Naive B cell (primary cell): ENCODE measurements at regions not wholly inside any gene's neighbourhood (a gene's known extent, or its start where the extent isn't known, plus 50 kb on each side); places are given as distances from the start of the nearest gene placed in this dataset.

Experiments
- ATAC-seq, 2 donors: fragments of 150-1000 bp; cut with Tn5 transposase; 2 replicates each; pipeline ENCODE4 v1.10.0; 2021; ENCODE audit warnings: low read depth in 2 of 2, mild to moderate bottlenecking in 2 of 2, moderate library complexity in 2 of 2
- DNase-seq: peaks from one replicate; pipeline ENCODE4 v3.0.0; 2022
- H3K27ac Mint-ChIP-seq, 6 donors: one replicate each; pipeline ENCODE4 v1.8.0; 2020 to 2022; ENCODE audit warnings: mild to moderate bottlenecking in 6 of 6, mixed read lengths in 6 of 6, moderate library complexity in 5 of 6, inconsistent platforms in 2 of 6
- H3K27me3 Mint-ChIP-seq, 3 donors: one replicate each; pipeline ENCODE4 v1.8.0; 2021 to 2022; ENCODE audit warnings: mixed read lengths in 3 of 3, mild to moderate bottlenecking in 1 of 3
- H3K36me3 Mint-ChIP-seq, 2 donors: one replicate each; pipeline ENCODE4 v1.8.0; 2020 to 2022; ENCODE audit warnings: mixed read lengths in 2 of 2, inconsistent platforms in 1 of 2, mild to moderate bottlenecking in 1 of 2
- H3K4me1 Mint-ChIP-seq, 3 donors: one replicate each; pipeline ENCODE4 v1.8.0; 2020 to 2022; ENCODE audit warnings: mixed read lengths in 3 of 3, inconsistent platforms in 1 of 3, mild to moderate bottlenecking in 1 of 3, moderate library complexity in 1 of 3
- H3K4me3 Mint-ChIP-seq, 8 donors: one replicate each; pipeline ENCODE4 v1.8.0; 2020 to 2022; ENCODE audit warnings: mild to moderate bottlenecking in 8 of 8, mixed read lengths in 8 of 8, moderate library complexity in 8 of 8, inconsistent platforms in 2 of 8
- H3K9me3 Mint-ChIP-seq, 7 donors: one replicate each; pipeline ENCODE4 v1.8.0; 2020 to 2022; ENCODE audit warnings: mixed read lengths in 7 of 7, mild to moderate bottlenecking in 5 of 7, inconsistent platforms in 2 of 7, moderate library complexity in 1 of 7

DNA sequence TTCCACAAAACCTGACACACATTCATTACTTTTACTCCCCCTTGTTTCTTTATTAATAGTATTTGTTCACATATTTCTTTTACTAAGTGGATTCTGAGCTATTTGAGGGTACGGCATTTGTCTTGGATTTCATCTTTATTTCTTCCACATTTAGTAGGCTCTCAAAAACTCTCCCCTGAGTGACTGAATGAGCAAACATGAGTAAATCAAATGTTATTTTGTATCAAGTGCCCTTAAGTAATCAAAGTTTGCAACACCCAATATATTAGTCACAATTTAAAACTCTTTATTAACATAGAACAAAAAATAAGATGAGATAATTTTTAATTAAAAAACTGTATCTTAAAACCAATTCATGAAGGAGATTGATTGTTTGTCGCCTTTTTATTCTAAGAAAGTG is 1101.9 kb upstream of the TENM4 start:
- peaks cover 0 to 6% (median 1%) of the 10 kb centered on the region in 7 donors for H3K9me3 Mint-ChIP-seq
- no peak for DNase-seq
- no peak overlapping the region for H3K27ac Mint-ChIP-seq
- ATAC-seq: no peak
- no peaks in the 10 kb centered on the region for H3K4me1 Mint-ChIP-seq
- no peaks in the 10 kb centered on the region for H3K27me3 Mint-ChIP-seq
- H3K4me3 Mint-ChIP-seq: no peak overlapping the region
- H3K36me3 Mint-ChIP-seq: no peaks in the 10 kb centered on the region

DNA sequence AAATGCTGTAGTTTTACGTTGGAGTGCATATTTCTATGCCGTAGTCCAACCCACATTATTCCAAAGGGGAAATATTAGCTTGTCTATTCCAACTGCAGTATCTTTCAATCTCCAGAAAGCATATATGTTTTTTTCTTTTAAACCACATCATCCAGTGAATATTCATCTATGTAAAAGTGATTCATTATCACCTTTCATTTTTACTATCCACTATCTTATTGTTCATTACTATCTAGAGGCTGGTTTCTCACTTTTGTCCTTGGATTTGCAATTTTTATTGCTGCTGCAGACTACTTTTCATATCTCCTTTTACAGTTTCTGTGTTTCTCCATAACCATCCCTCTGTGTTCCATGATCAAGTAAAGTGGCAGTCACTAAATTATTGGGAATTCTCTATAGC is 1097.2 kb upstream of the TENM4 start:
- Mint-ChIP-seq H3K9me3 (peaks cover 0 to 8% (median 5%) of the 10 kb centered on the region in 7 donors), H3K4me3 (no peak overlapping the region), H3K36me3 (no peaks in the 10 kb centered on the region), H3K4me1 (no peaks in the 10 kb centered on the region), H3K27ac (no peak overlapping the region), H3K27me3 (no peaks in the 10 kb centered on the region)
- no peak for ATAC-seq
- no peak for DNase-seq

DNA sequence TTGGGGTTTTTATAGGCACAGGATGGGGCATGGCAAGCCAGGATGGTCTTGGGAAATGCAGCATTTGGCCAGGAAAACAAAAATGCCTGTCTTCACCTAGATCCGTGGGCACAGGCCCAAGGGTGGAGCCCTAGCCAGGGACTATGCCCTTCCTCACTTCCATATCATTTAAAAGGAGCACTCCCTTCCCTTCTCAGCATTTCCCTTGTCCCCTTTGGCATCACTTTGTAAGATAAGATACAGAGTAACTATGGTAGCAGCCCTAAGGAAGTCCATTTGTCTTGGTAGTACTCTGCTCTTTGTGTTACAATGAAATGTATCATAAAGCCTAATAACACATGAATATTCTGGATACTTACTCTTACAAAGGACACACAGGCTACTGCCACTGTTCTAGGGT is 1092.6 kb upstream of the TENM4 start:
- Mint-ChIP-seq H3K36me3 (no peaks in the 10 kb centered on the region), H3K27me3 (no peaks in the 10 kb centered on the region), H3K4me3 (no peak overlapping the region), H3K27ac (no peak overlapping the region), H3K4me1 (no peaks in the 10 kb centered on the region), H3K9me3 (peaks cover 0 to 11% (median 5%) of the 10 kb centered on the region in 7 donors)
- ATAC-seq: no peak
- no peak for DNase-seq

DNA sequence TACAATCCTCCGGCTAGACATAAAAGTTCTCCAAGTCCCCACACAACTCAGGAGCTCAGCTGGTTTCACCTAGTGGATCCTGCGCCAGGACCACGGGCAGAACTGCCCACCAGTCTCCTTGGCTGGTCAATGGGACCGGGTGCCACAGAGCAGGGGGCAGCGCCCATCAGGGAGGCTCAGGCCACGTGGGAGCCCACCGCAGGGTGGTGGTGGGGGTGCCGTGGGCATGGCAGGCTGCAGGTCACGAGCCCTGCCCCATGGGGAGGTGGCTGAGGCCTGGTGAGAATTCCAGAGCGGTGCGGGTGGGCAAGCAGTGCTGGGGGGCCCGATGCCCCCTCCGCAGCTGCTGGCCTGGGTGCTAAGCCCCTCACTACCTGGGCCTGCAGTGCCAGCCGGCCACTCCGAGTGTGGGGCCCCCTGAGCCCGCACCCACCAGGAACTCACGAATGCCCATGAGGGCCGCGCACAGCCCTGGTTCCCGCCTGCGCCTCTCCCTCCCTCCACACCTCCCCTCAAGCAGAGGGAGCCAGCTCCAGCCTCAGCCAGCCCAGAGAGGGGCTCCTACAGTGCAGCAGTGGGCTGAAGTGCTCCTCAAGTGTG is 1091.9 kb upstream of the TENM4 start:
- Mint-ChIP-seq H3K4me3 (no peak overlapping the region), H3K4me1 (no peaks in the 10 kb centered on the region), H3K36me3 (no peaks in the 10 kb centered on the region), H3K27me3 (no peaks in the 10 kb centered on the region), H3K9me3 (peaks cover 0 to 11% (median 5%) of the 10 kb centered on the region in 7 donors), H3K27ac (no peak overlapping the region)
- ATAC-seq (no peak), DNase-seq (no peak)

DNA sequence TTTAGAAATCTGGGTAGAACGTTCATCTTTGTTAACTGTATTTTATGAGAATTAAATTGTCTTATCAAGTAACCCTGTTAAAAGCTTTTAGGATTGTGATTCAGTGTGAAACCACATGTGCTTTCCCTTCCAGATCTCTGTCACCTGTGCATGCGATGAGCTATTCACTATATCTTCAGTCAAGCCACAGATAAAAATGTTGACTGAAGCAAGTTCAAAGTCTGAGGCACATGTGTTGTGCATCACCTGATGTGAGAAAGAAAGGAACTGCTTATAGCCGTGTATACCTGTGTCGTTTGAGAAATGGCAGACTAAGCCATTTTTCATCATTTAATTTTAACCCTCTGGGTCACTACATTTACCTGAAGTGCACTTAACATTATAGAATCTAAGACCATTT is 1088.9 kb upstream of the TENM4 start:
- Mint-ChIP-seq H3K4me1 (no peaks in the 10 kb centered on the region), H3K4me3 (no peak overlapping the region), H3K36me3 (no peaks in the 10 kb centered on the region), H3K27ac (no peak overlapping the region), H3K27me3 (no peaks in the 10 kb centered on the region), H3K9me3 (peaks cover 0 to 11% (median 6%) of the 10 kb centered on the region in 7 donors)
- ATAC-seq: no peak
- DNase-seq: no peak

DNA sequence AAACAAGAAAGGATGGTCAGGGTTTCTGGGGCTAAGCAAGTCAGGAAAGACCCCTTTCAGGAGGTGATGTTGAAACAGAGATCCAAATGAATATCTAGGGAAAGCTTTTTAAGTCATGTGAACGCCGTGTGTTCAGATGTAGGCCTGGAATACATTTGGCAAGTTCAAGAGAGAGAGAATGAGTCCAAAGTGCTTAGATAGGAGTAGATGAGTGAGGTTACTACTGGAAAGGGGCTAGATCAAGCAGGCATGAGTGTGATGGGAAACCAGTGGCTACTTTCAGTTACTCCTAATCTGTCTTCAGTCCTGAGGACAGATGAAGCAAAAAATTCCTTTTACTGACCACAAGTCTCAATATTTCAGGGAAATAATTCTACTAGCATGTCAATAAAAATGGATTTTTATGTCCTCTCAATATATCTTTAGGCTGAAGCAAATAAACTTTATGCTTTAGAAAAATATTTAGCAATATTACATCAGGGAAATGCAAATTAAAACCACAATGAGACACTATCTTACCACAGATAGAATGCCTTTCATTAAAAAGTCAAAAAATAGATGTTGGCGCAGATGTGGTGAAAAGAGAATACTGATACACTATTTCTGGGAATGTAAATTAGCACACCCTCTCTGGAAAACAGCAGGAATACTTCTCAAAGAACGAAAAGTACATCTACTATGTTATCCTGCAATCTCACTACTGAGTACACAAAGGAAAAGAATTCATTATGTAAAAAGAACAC is 1085.0 kb upstream of the TENM4 start:
- Mint-ChIP-seq H3K36me3 (no peaks in the 10 kb centered on the region), H3K9me3 (peaks cover 0 to 5% (median 4%) of the 10 kb centered on the region in 7 donors), H3K4me1 (no peaks in the 10 kb centered on the region), H3K27ac (no peak overlapping the region), H3K4me3 (no peak overlapping the region), H3K27me3 (no peaks in the 10 kb centered on the region)
- ATAC-seq (no peak), DNase-seq (no peak)

DNA sequence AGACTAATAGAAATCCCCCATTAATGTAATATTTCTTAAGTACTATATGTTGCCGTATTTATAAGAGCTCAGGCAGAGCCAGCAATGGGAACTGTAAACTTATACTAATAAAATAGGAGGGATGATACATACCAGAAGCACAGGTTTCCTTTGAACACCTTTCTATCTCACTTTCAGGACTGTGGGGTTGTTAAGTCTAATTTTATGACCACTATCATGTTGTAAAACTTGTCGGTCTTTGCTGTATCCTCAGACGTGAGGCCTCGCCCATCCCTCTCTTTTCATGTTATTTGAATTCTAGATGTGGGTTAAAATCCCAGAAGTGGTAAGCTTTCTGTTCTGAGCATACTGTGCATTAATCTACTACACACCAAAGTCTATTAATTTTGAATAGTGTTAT is 1083.5 kb upstream of the TENM4 start:
- no peak for DNase-seq
- no peaks in the 10 kb centered on the region for H3K36me3 Mint-ChIP-seq
- ATAC-seq: no peak
- H3K27me3 Mint-ChIP-seq: no peaks in the 10 kb centered on the region
- no peaks in the 10 kb centered on the region for H3K4me1 Mint-ChIP-seq
- H3K4me3 Mint-ChIP-seq: no peak overlapping the region
- H3K27ac Mint-ChIP-seq: no peak overlapping the region
- H3K9me3 Mint-ChIP-seq: peaks cover 0 to 4% (median 3%) of the 10 kb centered on the region in 7 donors

DNA sequence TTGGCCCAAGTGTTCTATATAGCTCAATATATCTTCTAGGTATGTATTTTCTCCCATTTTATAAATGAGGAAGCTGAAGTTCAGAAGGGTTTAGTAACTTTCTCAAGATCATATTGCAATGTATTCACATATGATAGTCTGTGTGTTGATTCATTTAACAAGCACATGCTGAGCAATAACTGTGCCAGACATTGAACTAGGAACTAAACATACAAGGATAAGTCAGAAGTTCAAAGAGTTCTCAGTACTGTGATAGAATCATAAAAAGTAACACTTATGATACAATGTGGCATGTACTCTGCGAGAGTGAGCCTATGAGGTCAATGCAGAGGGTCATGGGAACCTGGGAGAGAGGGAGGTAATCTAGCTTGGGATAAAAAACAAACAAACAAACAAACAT is 1082.2 kb upstream of the TENM4 start:
- H3K27me3 Mint-ChIP-seq: no peaks in the 10 kb centered on the region
- no peak for DNase-seq
- no peaks in the 10 kb centered on the region for H3K36me3 Mint-ChIP-seq
- H3K27ac Mint-ChIP-seq: no peak overlapping the region
- no peak overlapping the region for H3K4me3 Mint-ChIP-seq
- ATAC-seq: no peak
- H3K9me3 Mint-ChIP-seq: peaks cover 0 to 5% (median 4%) of the 10 kb centered on the region in 7 donors
- H3K4me1 Mint-ChIP-seq: no peaks in the 10 kb centered on the region

DNA sequence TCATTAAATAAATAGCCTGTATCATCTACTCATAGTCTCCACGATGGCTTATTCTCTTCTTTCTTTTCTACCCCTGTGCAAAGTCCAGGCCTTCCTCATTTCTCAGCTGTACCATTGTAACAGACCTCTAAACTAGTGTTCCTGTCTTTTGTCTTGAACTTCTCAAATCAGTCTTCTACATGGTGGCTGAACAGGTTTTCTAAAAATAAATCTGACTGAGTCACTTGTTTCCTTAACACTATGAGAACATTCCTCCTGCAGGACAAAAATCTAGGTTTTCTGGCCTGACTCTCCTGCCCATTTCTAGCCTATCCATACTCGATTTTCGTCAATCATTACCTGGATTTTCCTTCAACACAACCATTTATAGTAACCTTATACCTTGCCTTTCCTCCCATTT is 1080.8 kb upstream of the TENM4 start:
- Mint-ChIP-seq H3K9me3 (peaks cover 2 to 11% (median 9%) of the 10 kb centered on the region in 7 donors), H3K4me3 (no peak overlapping the region), H3K4me1 (no peaks in the 10 kb centered on the region), H3K36me3 (no peaks in the 10 kb centered on the region), H3K27me3 (no peaks in the 10 kb centered on the region), H3K27ac (no peak overlapping the region)
- no peak for ATAC-seq
- DNase-seq: no peak

DNA sequence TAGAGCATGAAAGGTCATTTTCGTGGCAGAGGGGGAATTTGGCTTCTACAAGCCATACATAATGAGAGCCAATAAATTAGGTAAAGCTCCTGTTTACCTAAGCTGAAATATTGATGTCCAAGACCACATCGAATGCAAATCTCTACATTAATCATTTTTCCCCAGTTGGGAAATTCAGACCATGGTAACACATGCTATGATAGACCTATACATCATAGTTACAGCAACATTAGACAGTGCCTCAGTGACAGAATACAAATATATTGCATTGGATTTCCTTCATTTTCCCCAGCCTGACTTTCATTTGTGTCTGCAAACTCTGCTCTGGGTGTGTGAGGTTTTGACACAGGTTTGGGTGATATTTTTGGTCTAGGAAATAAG is 1079.7 kb upstream of the TENM4 start:
- Mint-ChIP-seq H3K4me3 (no peak overlapping the region), H3K36me3 (no peaks in the 10 kb centered on the region), H3K27ac (no peak overlapping the region), H3K27me3 (no peaks in the 10 kb centered on the region), H3K4me1 (no peaks in the 10 kb centered on the region), H3K9me3 (peaks cover under 1 to 11% (median 6%) of the 10 kb centered on the region in 7 donors)
- ATAC-seq (no peak), DNase-seq (no peak)

DNA sequence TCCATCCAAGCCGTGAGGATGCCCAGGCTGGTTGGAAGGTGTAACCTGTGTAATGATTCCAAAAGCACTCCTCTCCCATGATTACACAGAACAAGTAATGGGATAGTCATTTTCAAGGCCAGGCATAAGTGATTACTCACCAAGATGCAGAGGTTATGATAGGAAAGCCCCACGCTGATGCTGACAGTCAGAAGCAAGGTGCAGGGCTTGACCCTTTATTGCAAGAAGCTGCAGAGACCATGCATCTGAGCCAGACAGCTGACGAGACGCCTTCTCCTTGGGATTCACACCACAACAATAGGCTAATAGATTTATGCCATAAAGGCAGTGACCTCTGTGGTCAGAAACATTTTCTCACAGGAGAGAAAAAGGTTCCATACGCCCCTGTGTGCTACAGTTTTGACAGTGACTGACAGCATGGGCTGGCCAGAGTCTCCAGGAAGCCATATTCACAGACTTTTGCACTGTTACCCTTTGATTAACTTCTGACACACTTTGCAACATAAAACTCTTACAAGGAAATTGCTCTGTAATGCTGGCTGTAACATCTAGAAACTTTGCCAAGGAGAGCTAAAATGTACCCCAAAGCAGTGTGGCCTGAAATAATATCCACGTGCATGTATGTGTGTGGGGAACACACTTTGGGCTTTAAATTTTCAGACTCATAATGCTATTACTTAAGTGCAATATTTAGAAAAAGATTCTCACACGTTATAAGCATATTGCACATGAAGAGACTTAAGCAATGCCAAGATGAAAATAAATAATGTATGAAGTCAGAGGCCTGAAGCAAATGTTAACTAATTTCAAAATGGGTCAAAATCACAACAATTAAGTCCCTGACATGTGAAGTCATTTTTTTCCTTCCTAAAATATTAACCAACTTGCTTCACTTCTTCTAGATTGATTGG is 1079.0 kb upstream of the TENM4 start:
- Mint-ChIP-seq H3K9me3 (peaks cover 0 to 11% (median 5%) of the 10 kb centered on the region in 7 donors), H3K4me1 (no peaks in the 10 kb centered on the region), H3K27me3 (no peaks in the 10 kb centered on the region), H3K27ac (no peak overlapping the region), H3K36me3 (no peaks in the 10 kb centered on the region), H3K4me3 (no peak overlapping the region)
- ATAC-seq (no peak), DNase-seq (no peak)

DNA sequence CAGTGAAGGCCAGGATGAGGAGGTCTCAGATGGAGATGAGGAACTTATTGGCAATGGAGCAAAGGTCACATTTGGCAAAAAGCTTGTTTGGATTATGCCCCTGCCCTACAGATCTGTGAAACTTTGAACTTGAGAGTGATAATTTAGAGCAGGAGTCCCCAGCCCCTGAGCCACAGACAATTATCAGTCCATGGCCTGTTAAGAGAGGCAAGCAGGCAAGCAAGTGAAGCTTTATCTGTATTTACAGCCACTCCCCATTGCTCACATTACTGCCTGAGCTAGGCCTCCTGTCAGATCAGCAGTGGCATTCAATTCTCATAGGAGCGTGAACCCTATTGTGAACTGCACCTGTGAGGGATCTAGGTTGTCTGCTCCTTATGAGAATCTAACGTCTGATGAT is 1076.9 kb upstream of the TENM4 start:
- Mint-ChIP-seq H3K27me3 (no peaks in the 10 kb centered on the region), H3K9me3 (peaks cover 0 to 13% (median 10%) of the 10 kb centered on the region in 7 donors), H3K27ac (no peak overlapping the region), H3K4me3 (no peak overlapping the region), H3K36me3 (no peaks in the 10 kb centered on the region), H3K4me1 (no peaks in the 10 kb centered on the region)
- ATAC-seq: no peak
- no peak for DNase-seq

DNA sequence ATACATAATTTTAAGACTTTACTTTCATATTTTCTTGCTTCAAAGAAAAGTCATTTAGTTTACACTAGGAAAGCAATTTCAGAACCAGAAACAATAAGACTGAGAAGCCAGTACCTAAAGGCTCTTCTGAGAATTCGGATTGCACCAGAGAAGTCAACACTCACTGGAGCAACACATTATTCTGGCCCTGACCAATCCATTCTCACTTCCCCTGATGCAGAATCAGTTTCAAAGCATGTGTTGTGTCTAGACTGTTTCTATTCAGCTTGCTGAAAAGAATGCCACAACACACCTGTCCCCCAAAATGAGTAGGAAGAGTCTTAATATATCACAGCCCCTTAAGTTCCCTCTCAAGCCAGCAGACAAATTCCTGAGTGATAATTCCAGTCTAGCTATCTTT is 1074.3 kb upstream of the TENM4 start:
- Mint-ChIP-seq H3K27me3 (no peaks in the 10 kb centered on the region), H3K36me3 (no peaks in the 10 kb centered on the region), H3K9me3 (peaks cover 0 to 13% (median 10%) of the 10 kb centered on the region in 7 donors), H3K4me1 (no peaks in the 10 kb centered on the region), H3K4me3 (no peak overlapping the region), H3K27ac (no peak overlapping the region)
- DNase-seq (no peak), ATAC-seq (no peak)

DNA sequence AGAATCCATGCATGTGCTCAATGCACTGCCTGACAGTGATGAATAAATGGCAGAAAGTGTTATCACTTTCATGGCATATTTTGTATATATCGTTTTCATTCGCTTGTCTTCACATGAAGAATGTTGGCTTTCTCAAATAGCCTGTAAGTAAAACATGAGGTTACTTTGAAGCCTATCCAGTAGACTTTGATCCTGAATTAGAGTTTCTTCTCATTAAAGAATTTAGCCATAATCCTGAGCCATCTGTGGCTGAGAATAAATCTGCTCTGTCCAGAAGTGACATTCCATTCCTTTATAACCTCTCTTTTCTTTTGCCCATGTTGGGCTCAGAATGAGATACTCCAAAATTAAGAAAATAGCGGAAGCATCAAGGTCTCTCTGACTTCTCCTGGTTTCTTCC is 1071.7 kb upstream of the TENM4 start:
- Mint-ChIP-seq H3K27me3 (no peaks in the 10 kb centered on the region), H3K4me3 (no peak overlapping the region), H3K27ac (no peak overlapping the region), H3K9me3 (peaks cover 4 to 20% (median 9%) of the 10 kb centered on the region in 7 donors), H3K36me3 (no peaks in the 10 kb centered on the region), H3K4me1 (no peaks in the 10 kb centered on the region)
- DNase-seq (no peak), ATAC-seq (no peak)
